Erythroblast (primary cell): ENCODE measurements at regions not wholly inside any gene's neighbourhood (a gene's known extent, or its start where the extent isn't known, plus 50 kb on each side); places are given as distances from the start of the nearest gene placed in this dataset.

Experiments used
- DNase-seq, 2 experiments: peaks; one replicate each; lab custom pipeline; 2025; lab: John Stamatoyannopoulos, UW
- GATA1 ChIP-seq: IDR thresholded peaks from 2 replicates; pipeline ENCODE4 v1.6.1; 2011; ENCODE audit warnings: low read depth, mild to moderate bottlenecking, control low read depth, low read length, moderate library complexity
- POLR2A ChIP-seq: IDR thresholded peaks from 2 replicates; pipeline ENCODE4 v1.6.1; 2011; ENCODE audit warnings: mild to moderate bottlenecking, low read length

DNA sequence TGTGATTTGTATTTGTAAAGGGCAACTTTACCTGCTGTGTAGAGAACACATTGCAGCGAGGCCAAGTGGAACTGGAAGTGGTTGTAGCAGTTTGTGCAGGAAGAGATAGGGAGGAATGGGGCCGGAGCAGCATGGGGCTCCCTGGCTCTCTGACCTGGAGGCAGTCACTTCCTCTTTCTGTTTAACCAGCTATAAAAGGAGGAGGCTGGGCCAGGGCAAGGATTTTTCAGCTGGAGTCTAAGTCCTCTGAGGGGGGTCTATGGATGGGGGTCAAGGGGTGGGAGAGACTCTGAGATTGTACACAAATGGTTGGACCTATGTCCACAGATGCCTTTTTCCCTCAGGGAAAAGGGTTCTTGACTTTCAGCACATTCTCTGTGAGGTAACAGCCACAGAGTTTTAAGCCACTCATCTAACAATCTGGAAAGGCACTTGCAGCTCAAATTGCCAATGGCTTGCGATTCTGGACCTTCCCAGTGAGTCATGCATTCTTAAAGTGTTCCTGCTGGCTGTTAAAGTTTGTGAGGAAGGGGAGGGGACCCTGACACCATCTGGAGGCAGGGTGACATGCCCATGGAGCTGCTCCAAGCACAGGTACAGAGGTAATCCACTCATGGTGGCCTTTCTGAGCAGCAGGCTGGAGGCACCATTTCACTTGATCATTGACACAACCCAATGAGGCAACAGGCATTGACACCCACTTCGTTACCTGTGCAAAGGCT lies 347.0 kb downstream of the CYRIA start:
- DNase-seq = no peak
- TF ChIP-seq GATA1 (no peak), POLR2A (no peak)

DNA sequence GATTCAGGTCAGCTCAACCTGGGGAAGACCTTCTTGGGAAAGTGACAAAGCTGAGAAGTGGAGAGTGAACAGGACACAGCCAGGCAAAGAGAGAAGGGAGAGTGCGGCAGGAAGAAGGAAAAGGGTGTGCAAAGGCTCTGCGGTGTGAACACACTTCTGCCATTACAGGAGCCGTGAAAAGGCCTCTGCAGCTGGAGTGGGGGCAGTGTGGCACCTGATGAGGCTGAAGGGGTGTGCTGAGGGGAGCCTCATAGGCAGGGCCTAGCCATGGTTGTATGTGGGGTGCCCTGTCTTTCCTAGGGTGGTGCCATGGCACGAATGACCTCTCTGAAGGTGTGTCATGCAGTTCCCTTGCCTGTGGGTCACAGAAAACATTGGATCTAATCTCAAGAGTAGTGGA lies 347.6 kb downstream of the CYRIA start:
- DNase-seq = no peak
- no peak for TF ChIP-seq GATA1
- TF ChIP-seq POLR2A = no peak

DNA sequence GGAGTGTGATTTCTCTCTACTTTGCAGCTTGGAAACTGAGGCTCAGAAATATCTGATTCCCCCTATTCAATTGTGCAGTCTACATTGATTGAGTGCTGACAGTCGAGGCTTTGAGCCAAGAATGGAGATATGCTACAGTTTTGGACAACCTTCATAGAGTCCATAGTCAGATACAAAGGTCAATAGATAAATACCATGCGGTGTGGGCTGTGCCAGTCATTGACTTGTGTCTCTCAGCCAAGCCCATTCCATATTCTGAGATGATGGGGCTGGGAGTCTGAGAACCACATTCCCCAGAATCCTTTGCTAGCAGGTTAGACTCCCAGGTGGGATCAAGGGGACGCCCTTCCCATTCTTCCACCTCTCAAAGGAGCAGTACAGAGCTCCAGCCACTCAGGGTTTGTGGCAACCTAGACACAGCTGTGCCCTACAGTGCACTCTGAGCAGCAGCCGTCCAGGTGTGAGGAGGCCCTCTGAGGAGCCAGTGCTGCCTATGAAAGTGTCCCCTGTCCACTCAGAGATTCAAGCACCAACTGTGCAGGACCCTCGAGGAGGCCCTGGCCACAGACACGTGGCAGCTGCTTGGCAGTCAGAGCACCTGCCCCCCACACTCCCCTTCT lies 348.3 kb downstream of the CYRIA start:
- DNase-seq = no peak
- TF ChIP-seq POLR2A = no peak
- no peak for TF ChIP-seq GATA1

DNA sequence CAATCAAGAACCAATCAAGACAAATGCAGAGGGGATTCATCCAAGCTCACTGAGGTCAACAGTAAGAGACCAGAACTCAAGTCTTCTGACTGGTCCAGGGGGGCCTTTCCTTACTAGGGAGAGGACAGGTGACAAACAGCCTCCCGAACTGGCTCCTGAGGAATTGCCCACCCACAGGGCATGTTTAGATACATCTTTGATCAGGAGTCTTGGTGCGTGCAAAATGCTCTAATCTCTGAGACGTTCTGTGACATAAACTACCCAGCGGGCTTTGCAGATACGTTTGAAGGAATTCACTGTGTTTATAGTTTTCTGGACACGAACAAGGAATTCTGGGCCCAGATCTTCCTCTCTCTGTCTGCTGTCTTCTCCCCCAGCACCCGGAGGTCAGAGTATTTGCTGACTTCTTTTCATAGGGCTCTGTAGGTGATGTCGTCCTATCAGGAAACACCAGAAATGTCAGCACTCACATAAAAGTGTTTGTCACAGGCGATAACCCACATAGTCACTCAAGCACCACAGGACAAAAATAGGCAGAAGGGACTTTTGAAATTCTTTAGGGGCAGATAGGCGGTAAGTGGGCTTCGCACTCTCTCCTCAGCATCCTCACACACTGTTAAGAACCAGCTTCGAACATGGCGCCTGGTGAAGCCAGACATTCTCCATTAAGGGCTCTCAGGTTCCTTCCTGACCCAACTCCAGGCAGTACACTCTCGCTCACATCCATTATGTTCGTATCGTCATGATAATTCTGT lies 349.0 kb downstream of the CYRIA start:
- DNase-seq = no peak
- TF ChIP-seq POLR2A = no peak
- TF ChIP-seq GATA1 = no peak

DNA sequence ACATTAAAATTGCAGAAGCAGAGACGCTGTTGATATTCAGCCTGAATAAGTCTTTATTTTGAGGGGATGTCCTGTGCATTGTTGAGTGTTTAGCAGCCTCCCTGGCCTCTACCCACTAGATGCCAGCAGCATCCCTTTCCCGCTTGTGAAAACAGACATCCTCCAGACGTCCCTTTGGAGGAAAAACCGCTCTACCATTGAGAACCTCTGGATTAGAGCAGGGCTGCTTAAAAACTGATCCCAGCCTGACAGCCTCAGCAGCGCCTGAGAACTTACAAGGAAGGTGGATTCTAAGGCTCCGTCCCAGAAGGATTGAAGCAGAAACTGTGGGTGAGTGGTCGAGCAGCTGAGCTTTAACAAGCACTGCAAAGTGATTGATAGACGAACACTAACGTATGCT lies 349.7 kb downstream of the CYRIA start:
- no peak for DNase-seq
- TF ChIP-seq GATA1 (no peak), POLR2A (no peak)

DNA sequence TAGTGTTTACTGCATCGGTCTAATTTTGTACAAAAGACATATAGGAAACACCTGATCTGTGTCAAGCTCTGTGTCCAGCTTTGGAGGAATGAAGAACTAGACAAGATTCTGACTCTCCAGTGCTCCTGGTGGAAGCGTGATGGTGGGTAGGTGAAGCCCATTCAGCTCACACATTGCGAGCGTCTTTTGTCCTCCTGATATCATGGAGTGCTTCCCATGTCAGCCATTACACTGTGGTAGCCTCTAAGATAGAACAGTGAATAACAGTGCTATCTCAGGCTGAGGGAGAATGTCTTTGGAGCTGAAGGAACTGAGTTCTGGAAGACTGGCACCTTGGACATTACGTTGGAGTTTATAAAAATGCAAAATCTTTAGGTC lies 350.2 kb downstream of the CYRIA start:
- DNase-seq = no peak
- TF ChIP-seq GATA1 (no peak), POLR2A (no peak)

DNA sequence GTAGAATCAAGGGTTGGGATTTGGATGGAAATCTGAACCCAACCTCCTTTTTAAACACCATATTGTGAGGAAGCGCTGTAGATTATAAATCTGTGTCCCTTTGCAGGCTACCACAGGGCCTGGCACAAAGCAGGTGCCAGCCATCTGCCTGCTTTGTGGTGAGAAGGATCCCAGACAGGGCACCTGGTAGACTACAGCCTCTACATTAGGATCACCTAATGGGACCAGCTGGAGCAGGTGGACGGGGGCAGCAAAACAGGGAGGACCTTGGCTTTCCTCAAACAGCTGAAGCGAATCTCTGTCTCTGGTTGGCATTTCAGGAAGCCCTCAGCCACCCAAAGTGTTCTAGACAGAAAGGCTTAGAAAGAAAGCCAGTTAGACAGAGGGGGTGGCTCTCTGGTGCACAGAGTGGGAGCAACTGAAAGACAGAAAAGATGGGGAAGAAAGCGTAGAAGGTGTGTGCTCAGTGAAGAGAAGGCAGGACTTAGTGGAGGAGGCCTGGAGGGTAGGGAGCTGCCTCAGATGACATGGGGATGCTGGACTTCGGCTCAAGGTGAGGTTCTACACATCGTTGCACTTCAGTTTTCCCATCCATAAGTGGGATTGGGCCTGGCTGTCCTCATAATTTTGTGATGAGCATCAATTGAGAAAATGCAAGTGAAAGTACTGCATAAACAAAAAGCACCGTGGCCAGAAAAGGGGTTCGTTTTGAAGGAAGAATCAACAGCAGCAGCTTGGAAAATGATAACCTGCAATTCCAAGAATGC lies 350.8 kb downstream of the CYRIA start:
- TF ChIP-seq GATA1 = no peak
- TF ChIP-seq POLR2A = no peak

DNA sequence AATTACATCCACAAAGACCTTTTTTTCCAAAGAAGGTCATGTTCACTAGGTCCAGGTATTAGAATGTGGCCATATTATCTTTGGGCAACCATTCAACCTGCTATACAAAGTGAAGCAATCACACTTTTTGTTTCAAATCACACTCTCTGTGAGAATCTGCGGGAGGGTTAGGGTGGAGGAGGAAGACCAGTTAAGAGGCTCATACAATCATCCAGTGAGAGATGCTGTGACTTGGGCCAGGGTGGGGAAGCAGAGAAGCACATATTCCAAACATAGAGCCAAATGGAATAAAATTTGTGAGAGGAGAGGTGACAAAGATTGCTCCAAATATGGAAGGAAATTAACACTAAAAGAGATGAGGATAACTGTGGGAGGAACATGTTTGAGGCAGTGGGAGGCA lies 351.6 kb downstream of the CYRIA start:
- no peak for DNase-seq
- no peak for TF ChIP-seq POLR2A

More for the DNA sequence above, 350.8 kb downstream of the CYRIA start:
- DNase-seq = no peak

DNA sequence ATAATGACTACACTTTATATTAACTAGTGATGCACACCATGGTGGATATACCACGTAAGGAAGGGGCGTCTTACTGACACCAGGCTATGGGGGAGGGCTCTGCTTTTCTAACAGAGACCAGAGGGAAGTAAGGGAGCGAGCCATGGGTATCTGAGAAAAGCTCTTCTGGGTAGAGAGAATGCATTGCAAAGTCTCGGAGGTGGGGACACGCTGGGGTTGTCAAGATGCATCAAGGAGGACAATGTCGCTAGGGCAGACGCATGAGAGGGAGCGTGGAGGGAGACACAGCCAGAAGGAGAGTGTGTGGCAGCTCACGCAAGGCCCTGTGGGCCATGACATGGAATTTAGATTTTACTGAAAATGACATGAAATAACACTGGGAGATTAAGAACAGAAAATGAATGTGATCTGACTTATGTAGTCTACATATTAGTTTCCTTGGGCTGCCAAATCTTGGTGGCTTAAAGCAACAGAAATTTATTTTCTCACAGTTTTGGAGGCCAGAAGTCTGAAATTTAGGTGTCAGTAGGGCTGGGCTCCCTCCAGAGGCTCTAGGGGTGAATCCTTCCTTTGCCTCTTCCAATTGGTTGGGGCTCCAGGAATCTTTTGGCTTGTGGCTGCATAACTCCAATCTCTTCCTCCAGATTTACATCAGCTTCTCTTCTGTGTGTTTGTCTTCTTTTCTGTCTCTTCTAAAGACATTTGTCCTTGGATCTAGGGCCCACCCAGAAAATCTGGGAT lies 352.2 kb downstream of the CYRIA start:
- TF ChIP-seq GATA1 (no peak), POLR2A (no peak)
- no peak for DNase-seq

DNA sequence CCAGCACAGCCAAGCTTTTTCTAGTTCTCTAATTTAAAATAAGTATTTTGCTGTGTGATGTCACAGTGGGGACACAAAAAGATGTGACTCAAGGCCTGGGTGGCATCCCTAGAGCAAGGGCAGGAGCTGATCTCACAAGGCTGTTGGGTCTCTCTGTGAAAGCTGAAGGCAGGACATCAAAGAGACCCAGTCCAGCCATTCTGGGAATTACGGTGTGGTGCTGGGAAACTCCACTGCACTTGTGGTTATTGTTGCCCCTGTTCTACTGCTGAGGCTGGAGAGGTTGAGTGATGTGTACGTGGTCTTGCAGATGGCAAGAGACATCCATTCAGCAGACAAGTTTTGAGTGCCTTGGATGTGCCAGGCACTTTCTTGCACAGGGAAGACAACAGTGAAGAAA lies 352.9 kb downstream of the CYRIA start:
- TF ChIP-seq GATA1 (no peak), POLR2A (no peak)
- no peak for DNase-seq

DNA sequence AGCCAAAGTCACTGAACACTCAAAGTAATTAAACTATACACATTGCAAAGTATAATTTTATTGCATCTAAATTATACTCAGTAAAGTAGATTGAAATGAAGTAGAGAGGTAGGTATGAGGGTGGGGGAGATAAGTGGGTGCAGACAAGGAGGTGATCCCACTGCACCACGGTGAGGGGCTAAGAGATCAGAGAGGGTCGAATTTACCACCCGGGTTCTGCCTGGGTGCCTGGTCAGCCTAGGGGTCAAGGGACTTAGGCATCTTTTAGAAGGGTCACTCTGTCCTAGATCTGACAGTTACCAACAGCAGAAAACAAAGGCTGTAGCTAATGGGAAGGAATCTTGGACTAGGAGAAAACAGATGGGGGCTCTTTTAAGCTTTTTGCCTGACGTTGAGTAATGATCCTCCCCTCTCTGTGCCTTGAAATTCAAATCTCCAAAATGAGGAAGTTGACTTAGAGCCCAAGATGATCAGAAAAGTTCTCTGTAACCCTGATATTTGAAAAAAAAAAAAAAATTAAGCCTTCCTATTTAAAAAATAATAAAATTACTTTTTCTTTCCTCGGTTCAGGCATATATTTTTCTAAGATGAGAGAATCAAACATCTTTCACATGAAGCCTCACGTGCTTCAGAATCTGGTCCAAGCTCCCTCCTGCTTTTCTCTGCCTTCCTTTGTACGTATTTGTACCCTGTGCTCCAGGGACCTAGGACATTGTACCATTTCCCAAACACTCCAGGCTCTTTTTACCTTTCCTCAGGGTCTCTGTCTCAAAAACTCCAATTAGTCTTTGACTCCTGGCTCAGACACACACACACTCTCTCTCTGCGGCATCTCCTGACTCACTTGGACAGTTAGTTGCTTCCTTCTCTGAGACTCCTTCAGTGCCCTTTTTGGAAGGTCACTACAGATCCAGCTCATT lies 353.9 kb downstream of the CYRIA start:
- no peak for DNase-seq
- TF ChIP-seq POLR2A (no peak), GATA1 (no peak)

DNA sequence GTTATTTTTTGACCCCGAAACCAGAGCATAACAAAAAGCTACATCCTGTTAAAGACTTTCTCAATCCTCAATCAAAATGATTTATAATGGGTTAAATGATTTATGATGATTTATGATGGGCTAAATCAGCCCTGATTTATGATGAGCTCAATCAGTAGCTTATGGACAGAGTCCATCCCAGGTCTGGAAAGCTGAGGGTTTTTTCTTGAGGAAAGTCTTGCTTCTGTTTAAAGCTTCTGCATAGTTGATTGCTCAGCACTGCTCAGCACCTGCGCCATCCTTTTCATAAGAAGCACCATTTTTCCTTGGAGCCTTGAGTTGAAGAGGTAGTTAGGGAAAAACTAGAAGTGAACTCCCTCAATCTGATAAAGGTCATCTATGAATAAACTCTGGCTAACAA lies 356.8 kb downstream of the CYRIA start:
- DNase-seq = no peak
- TF ChIP-seq POLR2A = no peak
- no peak for TF ChIP-seq GATA1
